WTC11 (cell line): ENCODE measurements at regions not wholly inside any gene's neighbourhood (a gene's known extent, or its start where the extent isn't known, plus 50 kb on each side); places are given as distances from the start of the nearest gene placed in this dataset.

Experiments used
- ATAC-seq: fragments of 200-7000 bp; cut with Tn5 transposase; 2 replicates; pipeline ENCODE4 v1.10.0; 2021; ENCODE audit warnings: mild to moderate bottlenecking, moderate library complexity
- CTCF ChIA-PET: fragments of 300-600 bp; sonication (Branson Sonifier 250); formaldehyde crosslinking; loops from one replicate; lab custom pipeline; 2021; ENCODE audit warnings: antibody characterized with exemption; lab: Charles Lee
- POLR2A ChIA-PET: fragments of 350-600 bp; sonication (Branson Sonifier 250); formaldehyde crosslinking; loops from one replicate; lab custom pipeline; 2021; ENCODE audit warnings: antibody characterized with exemption; lab: Charles Lee
- DNase-seq: peaks from one replicate; pipeline ENCODE4 v3.0.0; 2021; ENCODE audit warnings: low spot score
- H3K27ac Mint-ChIP-seq: 2 replicates; pipeline ENCODE4 v1.8.0; 2021; ENCODE audit warnings: mixed read lengths
- H3K27me3 Mint-ChIP-seq: 2 replicates; pipeline ENCODE4 v1.8.0; 2021; ENCODE audit warnings: low read depth, mild to moderate bottlenecking, moderate library complexity, mixed read lengths
- H3K36me3 Mint-ChIP-seq: 2 replicates; pipeline ENCODE4 v1.8.0; 2021; ENCODE audit warnings: mixed read lengths
- H3K4me1 Mint-ChIP-seq: 2 replicates; pipeline ENCODE4 v1.8.0; 2022; ENCODE audit warnings: mixed read lengths
- H3K4me3 Mint-ChIP-seq: 2 replicates; pipeline ENCODE4 v1.8.0; 2021; ENCODE audit warnings: mild to moderate bottlenecking, moderate library complexity, mixed read lengths
- H3K9me3 Mint-ChIP-seq: 2 replicates; pipeline ENCODE4 v1.8.0; 2021; ENCODE audit warnings: mixed read lengths
- ATF6 ChIP-seq: sonication (generic); formaldehyde crosslinking; IDR thresholded peaks from 2 replicates; pipeline ENCODE4 v1.8.1; 2023; ENCODE audit warnings: mild to moderate bottlenecking, missing genetic modification reagents
- CBFB ChIP-seq: sonication (generic); formaldehyde crosslinking; IDR thresholded peaks from 2 replicates; pipeline ENCODE4 v1.8.1; 2022; ENCODE audit warnings: mild to moderate bottlenecking, low read depth, missing genetic modification reagents
- CDX4 ChIP-seq: fragments of 250-450 bp; sonication (Bioruptor Pico); IDR thresholded peaks from 2 replicates; pipeline ENCODE4 v1.9.0; 2021; ENCODE audit warnings: moderate library complexity, mild to moderate bottlenecking, inconsistent platforms, borderline replicate concordance
- ESRRA ChIP-seq: sonication (generic); formaldehyde crosslinking; IDR thresholded peaks from 2 replicates; pipeline ENCODE4 v1.8.1; 2022; ENCODE audit warnings: mild to moderate bottlenecking, missing genetic modification reagents, borderline replicate concordance
- ETV6 ChIP-seq: sonication (generic); formaldehyde crosslinking; IDR thresholded peaks from 2 replicates; pipeline ENCODE4 v1.8.1; 2022; ENCODE audit warnings: mild to moderate bottlenecking, missing genetic modification reagents
- FOXJ3 ChIP-seq: sonication (generic); formaldehyde crosslinking; IDR thresholded peaks from 2 replicates; pipeline ENCODE4 v1.9.0; 2021; ENCODE audit warnings: missing genetic modification reagents, mild to moderate bottlenecking, borderline replicate concordance
- FOXK1 ChIP-seq: sonication (generic); formaldehyde crosslinking; IDR thresholded peaks from 2 replicates; pipeline ENCODE4 v1.8.0; 2022; ENCODE audit warnings: mild to moderate bottlenecking, moderate library complexity, missing genetic modification reagents
- GABPB1 ChIP-seq: sonication (generic); formaldehyde crosslinking; IDR thresholded peaks from 2 replicates; pipeline ENCODE4 v1.8.1; 2023; ENCODE audit warnings: mild to moderate bottlenecking, missing genetic modification reagents
- GRHL2 ChIP-seq: fragments of 250-450 bp; sonication (Bioruptor Pico); IDR thresholded peaks from 2 replicates; pipeline ENCODE4 v1.8.0; 2022; ENCODE audit warnings: mild to moderate bottlenecking, moderate library complexity; ENCODE audit not compliant: insufficient replicate concordance, severe bottlenecking
- JUN ChIP-seq: sonication (generic); formaldehyde crosslinking; IDR thresholded peaks from 2 replicates; pipeline ENCODE4 v1.8.0; 2023; ENCODE audit warnings: mild to moderate bottlenecking, missing genetic modification reagents
- KAT7 ChIP-seq: sonication (generic); formaldehyde crosslinking; IDR thresholded peaks from 2 replicates; pipeline ENCODE4 v1.8.1; 2023; ENCODE audit warnings: missing genetic modification reagents, mild to moderate bottlenecking, borderline replicate concordance
- NFYB ChIP-seq: sonication (generic); formaldehyde crosslinking; conservative IDR thresholded peaks from 2 replicates; pipeline ENCODE4 v1.8.0; 2022; ENCODE audit warnings: low read depth, missing genetic modification reagents
- NR1H2 ChIP-seq: sonication (generic); formaldehyde crosslinking; IDR thresholded peaks from 2 replicates; pipeline ENCODE4 v1.9.0; 2021; ENCODE audit warnings: mild to moderate bottlenecking, moderate library complexity, missing genetic modification reagents
- OVOL2 ChIP-seq: fragments of 250-450 bp; sonication (Bioruptor Pico); IDR thresholded peaks from 2 replicates; pipeline ENCODE4 v1.9.0; 2021; ENCODE audit warnings: mild to moderate bottlenecking, borderline replicate concordance
- SMAD4 ChIP-seq: sonication (generic); formaldehyde crosslinking; IDR thresholded peaks from 2 replicates; pipeline ENCODE4 v1.8.0; 2022; ENCODE audit warnings: mild to moderate bottlenecking, missing genetic modification reagents
- SP1 ChIP-seq: sonication (generic); formaldehyde crosslinking; conservative IDR thresholded peaks from 2 replicates; pipeline ENCODE4 v1.8.1; 2022; ENCODE audit warnings: missing genetic modification reagents
- TEAD1 ChIP-seq: sonication (generic); formaldehyde crosslinking; IDR thresholded peaks from 2 replicates; pipeline ENCODE4 v1.8.0; 2022; ENCODE audit warnings: mild to moderate bottlenecking, missing genetic modification reagents
- ZBTB21 ChIP-seq: sonication (generic); formaldehyde crosslinking; IDR thresholded peaks from 2 replicates; pipeline ENCODE4 v1.8.1; 2023; ENCODE audit warnings: mild to moderate bottlenecking, missing genetic modification reagents, borderline replicate concordance
- ZNF121 ChIP-seq: sonication (generic); formaldehyde crosslinking; IDR thresholded peaks from 2 replicates; pipeline ENCODE4 v1.8.0; 2023; ENCODE audit warnings: missing genetic modification reagents
- ZNF317 ChIP-seq: sonication (generic); formaldehyde crosslinking; IDR thresholded peaks from 2 replicates; pipeline ENCODE4 v1.8.1; 2023; ENCODE audit warnings: low read depth, mild to moderate bottlenecking, moderate library complexity, missing genetic modification reagents, borderline replicate concordance
- TF ChIP-seq, protein P1 (sequence below): sonication (generic); formaldehyde crosslinking; IDR thresholded peaks from 2 replicates; pipeline ENCODE4 v1.8.1; 2022; ENCODE audit warnings: missing genetic modification reagents, borderline replicate concordance
- TF ChIP-seq, protein P2 (sequence below): sonication (generic); formaldehyde crosslinking; IDR thresholded peaks from 2 replicates; pipeline ENCODE4 v1.8.1; 2022; ENCODE audit warnings: low read depth, missing genetic modification reagents, borderline replicate concordance
- TF ChIP-seq, protein P3 (sequence below): sonication (generic); formaldehyde crosslinking; conservative IDR thresholded peaks from 2 replicates; pipeline ENCODE4 v1.8.1; 2022; ENCODE audit warnings: mild to moderate bottlenecking, missing genetic modification reagents
- TF ChIP-seq, protein P4 (sequence below): sonication (generic); formaldehyde crosslinking; conservative IDR thresholded peaks from 2 replicates; pipeline ENCODE4 v1.8.1; 2023; ENCODE audit warnings: mild to moderate bottlenecking, low read depth, missing genetic modification reagents, moderate library complexity
- TF ChIP-seq, protein P5 (sequence below): fragments of 250-450 bp; sonication (Bioruptor Pico); IDR thresholded peaks from 2 replicates; pipeline ENCODE4 v1.8.0; 2021; ENCODE audit warnings: mild to moderate bottlenecking

DNA sequence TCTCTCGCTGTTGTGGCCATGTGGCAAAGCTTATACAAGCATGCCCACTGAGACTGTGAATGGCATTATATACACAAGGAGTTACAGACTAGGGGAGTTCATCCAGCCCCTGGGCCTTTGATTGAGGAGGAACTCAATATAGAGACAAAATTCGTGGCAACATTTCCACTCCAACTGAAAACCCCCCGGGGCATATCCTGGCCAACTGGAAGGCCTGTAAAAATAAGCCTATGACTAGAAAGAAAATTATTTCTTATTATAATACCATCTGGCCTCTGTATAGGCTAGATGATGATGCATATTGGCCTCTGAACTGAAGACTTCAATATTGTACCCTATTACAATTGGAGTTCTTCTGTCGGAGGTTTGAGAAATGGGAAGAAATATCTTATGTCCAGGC is 175.5 kb upstream of the GJE1 start:
- CTCF ChIA-PET, result interaction anchor here (0.9 kb wide), 1 partner anchor 32 kb away, joined by 3 read pairs; no protein-coding TSS in a partner anchor
- POLR2A ChIA-PET, result no interaction called here
- TF ChIP-seq, protein P1, sequence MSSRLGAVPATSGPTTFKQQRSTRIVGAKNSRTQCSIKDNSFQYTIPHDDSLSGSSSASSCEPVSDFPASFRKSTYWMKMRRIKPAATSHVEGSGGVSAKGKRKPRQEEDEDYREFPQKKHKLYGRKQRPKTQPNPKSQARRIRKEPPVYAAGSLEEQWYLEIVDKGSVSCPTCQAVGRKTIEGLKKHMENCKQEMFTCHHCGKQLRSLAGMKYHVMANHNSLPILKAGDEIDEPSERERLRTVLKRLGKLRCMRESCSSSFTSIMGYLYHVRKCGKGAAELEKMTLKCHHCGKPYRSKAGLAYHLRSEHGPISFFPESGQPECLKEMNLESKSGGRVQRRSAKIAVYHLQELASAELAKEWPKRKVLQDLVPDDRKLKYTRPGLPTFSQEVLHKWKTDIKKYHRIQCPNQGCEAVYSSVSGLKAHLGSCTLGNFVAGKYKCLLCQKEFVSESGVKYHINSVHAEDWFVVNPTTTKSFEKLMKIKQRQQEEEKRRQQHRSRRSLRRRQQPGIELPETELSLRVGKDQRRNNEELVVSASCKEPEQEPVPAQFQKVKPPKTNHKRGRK, result no peak
- TF ChIP-seq OVOL2 (no peak), SMAD4 (CRISPR knock-in tag) (no peak), ZNF121 (CRISPR knock-in tag) (no peak), GRHL2 (no peak), ESRRA (no peak)
- TF ChIP-seq, protein P2, sequence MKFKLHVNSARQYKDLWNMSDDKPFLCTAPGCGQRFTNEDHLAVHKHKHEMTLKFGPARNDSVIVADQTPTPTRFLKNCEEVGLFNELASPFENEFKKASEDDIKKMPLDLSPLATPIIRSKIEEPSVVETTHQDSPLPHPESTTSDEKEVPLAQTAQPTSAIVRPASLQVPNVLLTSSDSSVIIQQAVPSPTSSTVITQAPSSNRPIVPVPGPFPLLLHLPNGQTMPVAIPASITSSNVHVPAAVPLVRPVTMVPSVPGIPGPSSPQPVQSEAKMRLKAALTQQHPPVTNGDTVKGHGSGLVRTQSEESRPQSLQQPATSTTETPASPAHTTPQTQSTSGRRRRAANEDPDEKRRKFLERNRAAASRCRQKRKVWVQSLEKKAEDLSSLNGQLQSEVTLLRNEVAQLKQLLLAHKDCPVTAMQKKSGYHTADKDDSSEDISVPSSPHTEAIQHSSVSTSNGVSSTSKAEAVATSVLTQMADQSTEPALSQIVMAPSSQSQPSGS, result no peak
- TF ChIP-seq, all 79 proteins: peak for 0

DNA sequence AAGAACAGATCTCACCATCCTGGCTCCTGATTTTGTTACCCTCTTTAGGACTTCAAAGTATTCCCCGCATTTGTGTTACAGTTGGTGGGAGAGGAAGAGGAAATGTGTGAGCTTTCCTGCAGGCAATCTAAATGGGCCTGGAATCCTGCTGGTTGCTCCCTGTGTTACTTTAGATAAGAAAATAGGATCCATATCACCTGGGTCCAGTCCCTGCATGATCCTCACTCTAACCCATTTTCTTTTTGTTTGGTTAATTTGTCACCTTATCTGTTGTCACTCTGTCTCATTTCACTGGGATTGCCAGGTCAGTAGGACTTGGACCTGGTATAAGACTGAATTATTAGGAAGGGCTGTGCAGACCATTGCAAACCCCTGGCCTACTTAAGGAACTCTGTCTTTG is 175.9 kb upstream of the GJE1 start:
- peak overlapping the region; percentile 19 for H3K27ac Mint-ChIP-seq

More for the DNA sequence above, 175.5 kb upstream of the GJE1 start:
- peaks cover 35% of the 10 kb centered on the region for H3K9me3 Mint-ChIP-seq
- H3K4me3 Mint-ChIP-seq, result no peak overlapping the region
- H3K27ac Mint-ChIP-seq, result peak overlapping the region; percentile 19
- ATAC-seq (peak; percentile 43), DNase-seq (no peak)
- H3K4me1 Mint-ChIP-seq, result peaks cover 31% of the 10 kb centered on the region
- H3K36me3 Mint-ChIP-seq, result peaks cover 41% of the 10 kb centered on the region
- H3K27me3 Mint-ChIP-seq, result peaks cover 3% of the 10 kb centered on the region; the same call in 1 of the 2 replicates

DNA sequence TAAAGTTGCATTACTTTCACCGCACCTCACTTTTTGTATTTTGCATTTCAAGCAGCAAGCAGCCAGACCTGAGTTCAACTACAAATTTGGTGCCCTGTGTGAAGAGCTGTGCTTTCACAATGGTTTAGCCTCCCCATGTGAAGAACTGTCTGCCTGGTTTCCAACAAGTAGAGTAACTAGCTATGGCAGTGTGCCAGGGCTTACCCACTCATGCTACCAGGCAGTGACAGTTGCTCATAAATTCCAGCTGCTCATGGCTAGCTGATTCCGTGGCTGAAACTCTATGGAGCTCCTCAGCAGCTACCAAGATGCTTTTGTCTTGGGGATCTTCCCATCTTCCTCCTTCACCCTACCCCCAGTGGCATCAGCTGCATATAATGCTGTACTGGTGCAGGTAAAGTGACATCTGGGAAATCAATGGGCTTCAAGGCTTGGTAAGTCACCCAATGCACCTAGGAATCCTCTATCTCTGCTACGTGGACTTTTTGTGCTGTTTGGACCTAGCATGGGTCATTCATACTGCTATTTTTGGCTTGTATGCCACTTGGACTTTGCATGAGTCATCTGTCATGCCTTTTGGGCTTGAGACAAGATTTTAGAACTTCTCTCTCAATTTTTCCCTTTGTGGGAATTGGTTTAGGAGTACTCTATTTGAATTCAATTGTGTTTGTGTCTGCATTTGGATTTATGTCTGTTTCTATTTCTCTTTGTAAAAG is 176.5 kb upstream of the GJE1 start:
- ATAC-seq (no peak), DNase-seq (no peak)
- H3K9me3 Mint-ChIP-seq, result peaks cover 46% of the 10 kb centered on the region
- ChIA-PET POLR2A (no interaction called here), CTCF (no interaction called here)
- peaks cover 51% of the 10 kb centered on the region for H3K36me3 Mint-ChIP-seq
- H3K4me1 Mint-ChIP-seq, result peaks cover 31% of the 10 kb centered on the region
- peaks cover 6% of the 10 kb centered on the region; the same call in 1 of the 2 replicates for H3K27me3 Mint-ChIP-seq
- H3K27ac Mint-ChIP-seq, result no peak overlapping the region
- no peak overlapping the region for H3K4me3 Mint-ChIP-seq
- TF ChIP-seq, protein P3, sequence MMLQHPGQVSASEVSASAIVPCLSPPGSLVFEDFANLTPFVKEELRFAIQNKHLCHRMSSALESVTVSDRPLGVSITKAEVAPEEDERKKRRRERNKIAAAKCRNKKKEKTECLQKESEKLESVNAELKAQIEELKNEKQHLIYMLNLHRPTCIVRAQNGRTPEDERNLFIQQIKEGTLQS (CRISPR knock-in tag), result no peak
- TF ChIP-seq ZBTB21 (CRISPR knock-in tag), result no peak
- TF ChIP-seq SP1 (CRISPR knock-in tag), result no peak
- no peak for TF ChIP-seq CDX4 (CRISPR knock-in tag)
- TF ChIP-seq FOXK1 (CRISPR knock-in tag), result no peak
- TF ChIP-seq NR1H2, result no peak
- TF ChIP-seq ATF6 (CRISPR knock-in tag), result no peak
- no peak for TF ChIP-seq NFYB (CRISPR knock-in tag)
- TF ChIP-seq, protein P4, sequence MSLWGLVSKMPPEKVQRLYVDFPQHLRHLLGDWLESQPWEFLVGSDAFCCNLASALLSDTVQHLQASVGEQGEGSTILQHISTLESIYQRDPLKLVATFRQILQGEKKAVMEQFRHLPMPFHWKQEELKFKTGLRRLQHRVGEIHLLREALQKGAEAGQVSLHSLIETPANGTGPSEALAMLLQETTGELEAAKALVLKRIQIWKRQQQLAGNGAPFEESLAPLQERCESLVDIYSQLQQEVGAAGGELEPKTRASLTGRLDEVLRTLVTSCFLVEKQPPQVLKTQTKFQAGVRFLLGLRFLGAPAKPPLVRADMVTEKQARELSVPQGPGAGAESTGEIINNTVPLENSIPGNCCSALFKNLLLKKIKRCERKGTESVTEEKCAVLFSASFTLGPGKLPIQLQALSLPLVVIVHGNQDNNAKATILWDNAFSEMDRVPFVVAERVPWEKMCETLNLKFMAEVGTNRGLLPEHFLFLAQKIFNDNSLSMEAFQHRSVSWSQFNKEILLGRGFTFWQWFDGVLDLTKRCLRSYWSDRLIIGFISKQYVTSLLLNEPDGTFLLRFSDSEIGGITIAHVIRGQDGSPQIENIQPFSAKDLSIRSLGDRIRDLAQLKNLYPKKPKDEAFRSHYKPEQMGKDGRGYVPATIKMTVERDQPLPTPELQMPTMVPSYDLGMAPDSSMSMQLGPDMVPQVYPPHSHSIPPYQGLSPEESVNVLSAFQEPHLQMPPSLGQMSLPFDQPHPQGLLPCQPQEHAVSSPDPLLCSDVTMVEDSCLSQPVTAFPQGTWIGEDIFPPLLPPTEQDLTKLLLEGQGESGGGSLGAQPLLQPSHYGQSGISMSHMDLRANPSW (CRISPR knock-in tag), result no peak
- no peak for TF ChIP-seq ETV6 (CRISPR knock-in tag)
- no peak for TF ChIP-seq FOXJ3 (CRISPR knock-in tag)
- TF ChIP-seq KAT7 (CRISPR knock-in tag), result no peak

More for the DNA sequence above, 175.9 kb upstream of the GJE1 start:
- no peak overlapping the region for H3K4me3 Mint-ChIP-seq
- peaks cover 31% of the 10 kb centered on the region for H3K4me1 Mint-ChIP-seq
- TF ChIP-seq JUN (CRISPR knock-in tag) (no peak), CBFB (no peak), FOXK1 (CRISPR knock-in tag) (no peak), TEAD1 (CRISPR knock-in tag) (no peak), ZNF317 (CRISPR knock-in tag) (no peak), GABPB1 (no peak)
- TF ChIP-seq, protein P5, sequence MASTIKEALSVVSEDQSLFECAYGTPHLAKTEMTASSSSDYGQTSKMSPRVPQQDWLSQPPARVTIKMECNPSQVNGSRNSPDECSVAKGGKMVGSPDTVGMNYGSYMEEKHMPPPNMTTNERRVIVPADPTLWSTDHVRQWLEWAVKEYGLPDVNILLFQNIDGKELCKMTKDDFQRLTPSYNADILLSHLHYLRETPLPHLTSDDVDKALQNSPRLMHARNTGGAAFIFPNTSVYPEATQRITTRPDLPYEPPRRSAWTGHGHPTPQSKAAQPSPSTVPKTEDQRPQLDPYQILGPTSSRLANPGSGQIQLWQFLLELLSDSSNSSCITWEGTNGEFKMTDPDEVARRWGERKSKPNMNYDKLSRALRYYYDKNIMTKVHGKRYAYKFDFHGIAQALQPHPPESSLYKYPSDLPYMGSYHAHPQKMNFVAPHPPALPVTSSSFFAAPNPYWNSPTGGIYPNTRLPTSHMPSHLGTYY, result no peak
- DNase-seq (no peak), ATAC-seq (peak; percentile 64)
- peaks cover 5% of the 10 kb centered on the region; the same call in 1 of the 2 replicates for H3K27me3 Mint-ChIP-seq
- ChIA-PET POLR2A (no interaction called here), CTCF (interaction anchor here (0.9 kb wide), 1 partner anchor 33 kb away, joined by 3 read pairs; no protein-coding TSS in a partner anchor)
- peaks cover 45% of the 10 kb centered on the region for H3K36me3 Mint-ChIP-seq
- H3K9me3 Mint-ChIP-seq, result peaks cover 39% of the 10 kb centered on the region
